GM10847 (cell line): ENCODE measurements at regions not wholly inside any gene's neighbourhood (a gene's known extent, or its start where the extent isn't known, plus 50 kb on each side); places are given as distances from the start of the nearest gene placed in this dataset.

Experiments used
- POLR2A ChIP-seq: IDR thresholded peaks from 2 replicates; pipeline ENCODE4 v1.6.1; 2011; ENCODE audit not compliant: insufficient read length; ENCODE audit errors: extremely low read depth

GRCh38 chr12:14129611-14130195 lies 148.3 kb upstream of the GRIN2B start:
- TF ChIP-seq POLR2A = no peak

DNA sequence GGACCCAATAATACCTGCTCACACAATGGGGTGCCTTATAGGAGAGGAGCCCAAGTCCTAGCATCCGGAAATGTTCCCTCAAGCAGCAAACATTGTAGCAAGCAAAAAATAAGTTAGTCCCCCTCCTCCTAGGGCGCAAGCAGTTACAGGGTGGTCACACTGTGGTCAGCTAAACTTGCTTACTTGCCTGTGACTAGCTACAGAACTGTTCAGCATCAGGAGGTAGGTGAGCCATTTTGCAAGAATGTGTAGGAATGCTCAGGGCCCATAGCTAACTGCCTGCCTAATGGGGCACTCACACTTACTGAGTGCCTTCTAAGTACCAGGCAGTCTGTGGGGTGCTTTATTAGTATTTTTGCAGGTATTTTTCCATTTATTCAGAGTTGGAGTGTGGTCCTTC lies 154.6 kb upstream of the GRIN2B start:
- TF ChIP-seq POLR2A = no peak

DNA sequence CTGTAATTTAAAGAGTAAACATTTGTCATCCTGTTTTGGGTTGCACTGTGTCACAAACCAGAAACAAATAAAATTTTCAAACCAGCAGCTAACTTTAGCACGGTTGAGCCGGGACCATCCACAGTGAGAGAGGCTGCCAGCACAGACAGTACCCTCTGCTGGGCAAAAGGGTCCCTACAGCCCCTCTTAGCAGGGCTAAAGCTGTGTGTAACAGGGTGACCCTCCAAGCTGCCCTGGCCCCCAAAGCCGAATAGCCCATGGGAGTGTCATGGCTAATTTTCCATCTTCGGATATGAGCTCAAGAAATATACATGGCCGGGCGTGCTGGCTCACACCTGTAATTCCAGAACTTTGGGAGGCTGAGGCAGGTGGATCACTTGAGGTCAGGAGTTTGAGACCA lies 157.1 kb upstream of the GRIN2B start:
- TF ChIP-seq POLR2A = no peak

DNA sequence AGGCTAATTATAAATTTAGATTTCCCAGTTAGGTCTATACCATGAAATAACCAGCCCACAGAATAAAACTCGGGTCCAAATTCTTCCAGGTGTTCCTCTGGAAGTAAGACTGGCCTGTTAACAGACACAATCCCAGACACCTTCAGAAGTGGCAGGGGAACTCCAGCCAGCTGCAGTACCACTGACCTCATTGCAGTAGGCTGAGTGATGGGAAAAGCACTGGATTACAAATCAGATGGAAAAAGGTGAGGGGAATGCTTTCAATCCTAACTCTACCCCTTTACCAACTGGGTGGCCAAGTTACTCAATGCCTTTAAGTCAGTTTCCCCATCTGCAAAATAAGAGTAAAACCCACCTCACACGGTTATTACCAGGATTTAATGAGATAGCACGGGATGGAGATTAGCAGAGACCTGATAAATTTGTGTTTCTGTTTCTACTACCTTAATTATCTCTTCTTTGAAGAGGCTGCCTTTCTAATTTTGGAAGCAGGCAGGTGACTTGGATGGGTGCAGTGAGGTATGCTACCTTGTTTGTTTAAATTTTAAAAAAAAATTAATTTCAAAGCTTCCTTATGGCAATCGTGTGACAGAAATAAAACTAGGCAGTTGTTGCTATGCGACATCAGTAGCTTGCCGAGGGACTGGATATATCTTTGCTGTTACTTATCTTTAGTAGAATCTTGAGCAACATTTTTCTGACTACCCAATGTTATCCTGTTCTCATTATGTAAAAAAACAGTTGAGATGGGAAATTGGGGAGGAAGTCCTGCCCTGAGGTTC lies 167.3 kb upstream of the GRIN2B start:
- TF ChIP-seq POLR2A = no peak

DNA sequence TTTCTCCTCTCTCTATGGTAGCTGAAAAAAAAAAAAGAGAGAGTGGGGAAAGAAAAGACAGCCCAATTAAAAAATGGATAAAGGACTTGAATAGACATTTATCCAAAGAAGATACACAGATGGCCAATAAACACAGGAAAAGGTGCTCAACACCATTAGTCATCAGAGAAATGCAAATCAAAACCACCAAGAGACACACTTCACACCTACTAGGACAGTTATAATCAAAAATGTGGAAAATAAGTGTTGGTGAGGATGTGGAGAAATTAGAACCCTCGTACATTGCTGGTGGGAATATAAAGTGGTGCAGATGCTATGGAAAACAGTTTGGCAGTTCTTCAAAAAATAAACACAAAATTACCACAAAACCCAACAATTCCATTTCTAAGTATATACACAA lies 172.4 kb upstream of the GRIN2B start:
- TF ChIP-seq POLR2A = no peak

- no peak for TF ChIP-seq POLR2A
These were observed 175.2 kb upstream of the GRIN2B start for GRCh38 chr12:14156606-14157005.

- TF ChIP-seq POLR2A = no peak
These were observed 175.8 kb upstream of the GRIN2B start for GRCh38 chr12:14157088-14157747.

DNA sequence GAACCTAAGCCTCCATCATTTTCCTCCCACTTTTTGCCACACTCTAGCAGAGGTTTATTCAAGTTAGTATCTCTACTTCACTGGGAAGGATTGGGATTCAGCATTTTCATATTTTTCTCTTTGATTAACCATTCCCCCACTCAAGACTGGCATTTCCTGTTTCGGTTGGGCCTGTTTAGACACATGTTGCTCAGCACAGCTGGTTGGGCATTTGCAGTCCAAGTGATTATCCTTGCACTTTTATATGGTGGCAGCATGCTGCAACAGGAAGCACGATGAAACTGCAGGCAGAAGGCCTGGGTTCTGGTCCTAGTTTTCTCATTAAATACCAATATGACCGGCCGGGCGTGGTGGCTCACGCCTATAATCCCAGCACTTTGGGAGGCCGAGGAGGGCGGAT lies 182.9 kb upstream of the GRIN2B start:
- TF ChIP-seq POLR2A = no peak

DNA sequence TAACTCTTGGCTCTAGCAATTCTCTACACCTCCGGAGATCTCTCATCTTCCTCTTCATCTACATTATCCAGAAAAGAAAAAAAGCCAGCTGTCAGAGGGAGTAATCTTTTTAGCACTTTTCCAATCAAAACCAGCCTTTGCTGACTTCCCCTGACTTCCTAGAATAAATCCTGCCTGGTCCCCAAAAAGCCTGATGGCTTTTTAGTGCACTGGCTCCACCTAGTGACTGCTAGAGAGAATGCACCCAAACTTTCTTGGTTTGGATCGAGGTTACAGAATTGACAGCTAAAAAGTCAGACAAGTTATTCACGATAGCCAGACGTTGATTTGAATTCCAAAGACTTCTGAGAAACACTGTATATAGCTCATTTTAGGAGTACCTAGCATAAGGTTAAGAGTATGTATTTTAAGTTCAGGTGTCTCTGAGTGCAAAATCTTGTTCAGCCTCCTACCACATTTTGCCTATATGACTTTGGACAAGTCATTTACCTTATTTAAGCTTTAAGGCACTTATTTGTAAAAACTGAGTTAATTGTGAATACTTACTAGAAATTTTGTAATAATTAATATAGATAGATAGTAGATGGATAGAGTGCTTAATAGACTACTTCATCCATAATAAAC lies 185.7 kb upstream of the GRIN2B start:
- no peak for TF ChIP-seq POLR2A

DNA sequence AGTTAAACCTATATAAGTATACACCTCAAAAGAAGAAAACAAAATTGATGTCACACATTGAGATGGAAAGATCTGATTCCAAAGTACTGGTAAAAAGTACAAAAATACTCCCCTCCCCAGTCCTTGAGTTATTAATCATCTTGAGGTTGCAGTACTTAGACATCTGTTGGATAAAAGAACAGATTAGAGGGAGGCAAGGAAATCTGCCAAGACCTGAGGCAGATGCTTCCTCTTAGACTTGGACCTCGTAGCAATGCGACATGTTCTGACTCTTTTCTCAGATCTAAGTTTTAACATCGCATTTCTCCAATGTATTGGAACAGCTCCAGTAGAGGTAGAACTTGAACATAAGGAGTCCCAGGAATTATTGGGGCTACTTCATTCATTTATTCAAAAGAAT lies 187.9 kb upstream of the GRIN2B start:
- no peak for TF ChIP-seq POLR2A

DNA sequence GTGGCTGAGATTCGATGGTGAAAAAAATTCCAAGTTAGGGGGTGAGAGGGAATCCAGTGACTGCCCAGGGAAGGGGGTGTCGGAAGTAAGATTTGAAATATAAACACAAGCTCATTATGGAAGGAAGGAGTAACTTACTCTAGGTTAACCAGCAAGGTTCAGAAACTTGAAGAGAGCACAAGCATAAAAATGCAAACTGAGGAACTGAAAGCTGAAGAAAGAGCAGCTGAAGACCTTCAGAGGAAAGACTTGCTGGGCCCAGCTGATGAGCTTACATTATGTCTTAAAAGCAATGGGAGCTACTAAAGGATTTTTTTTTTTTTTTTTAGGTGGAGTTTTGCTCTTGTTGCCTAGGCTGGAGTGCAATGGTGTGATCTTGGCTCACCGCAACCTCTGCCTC lies 189.7 kb upstream of the GRIN2B start:
- TF ChIP-seq POLR2A = no peak

DNA sequence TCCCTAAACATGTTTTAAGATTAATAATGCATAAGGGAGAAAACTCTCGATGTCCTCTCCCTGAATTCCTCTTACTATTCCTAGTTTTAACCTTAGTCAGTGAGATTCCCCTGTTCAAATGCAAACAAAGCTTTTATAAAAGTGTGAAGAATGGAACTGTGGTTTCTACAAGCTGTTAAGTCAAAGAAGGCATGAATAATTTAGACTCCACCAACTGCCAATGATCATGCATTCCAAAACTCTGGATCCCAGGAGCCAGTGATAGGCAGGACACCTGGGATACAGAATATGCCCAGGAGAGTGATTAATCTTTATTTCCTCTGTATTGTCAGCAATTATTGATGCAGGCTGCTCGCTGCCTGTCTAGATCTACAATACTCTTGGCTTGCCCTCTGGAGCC lies 190.3 kb upstream of the ATF7IP start:
- TF ChIP-seq POLR2A = no peak

GRCh38 chr12:14185427-14186192 lies 179.9 kb upstream of the ATF7IP start:
- TF ChIP-seq POLR2A = no peak

GRCh38 chr12:14186193-14186502 lies 179.3 kb upstream of the ATF7IP start:
- TF ChIP-seq POLR2A = no peak

- no peak for TF ChIP-seq POLR2A
These were observed 178.5 kb upstream of the ATF7IP start for GRCh38 chr12:14187002-14187401.
